Liver (tissue), 3 donors: ENCODE measurements at regions not wholly inside any gene's neighbourhood (a gene's known extent, or its start where the extent isn't known, plus 50 kb on each side); places are given as distances from the start of the nearest gene placed in this dataset.

ENCODE experiments used
- CTCF ChIP-seq: fragments of 150-350 bp; IDR thresholded peaks from 2 replicates; pipeline ENCODE4 v1.5.1; 2017; ENCODE audit warnings: improper control_type of control experiment, low read depth, low read length; ENCODE audit not compliant: missing input control
- GABPA ChIP-seq, 2 donors: IDR thresholded peaks in 1 of 2; conservative IDR thresholded peaks in 1 of 2; 2 replicates each; pipeline ENCODE4 v1.6.1; 2016; ENCODE audit warnings: antibody characterized with exemption in 2 of 2, mild to moderate bottlenecking in 1 of 2, moderate library complexity in 1 of 2
- HNF4G ChIP-seq: IDR thresholded peaks from 2 replicates; pipeline ENCODE4 v1.6.1; 2016; ENCODE audit warnings: antibody characterized with exemption
- JUND ChIP-seq, 2 donors: IDR thresholded peaks; 2 replicates each; pipeline ENCODE4 v1.6.1; 2016; ENCODE audit warnings: antibody characterized with exemption in 2 of 2
- MAX ChIP-seq: IDR thresholded peaks from 2 replicates; pipeline ENCODE4 v1.6.1; 2016; ENCODE audit warnings: antibody characterized with exemption
- RAD21 ChIP-seq, 2 donors: IDR thresholded peaks; 2 replicates each; pipeline ENCODE4 v1.6.1; 2016; ENCODE audit warnings: antibody characterized with exemption in 2 of 2, mild to moderate bottlenecking in 2 of 2
- REST ChIP-seq: IDR thresholded peaks from 2 replicates; pipeline ENCODE4 v1.6.1; 2016; ENCODE audit warnings: antibody characterized with exemption, mild to moderate bottlenecking
- SP1 ChIP-seq: IDR thresholded peaks from 2 replicates; pipeline ENCODE4 v1.6.1; 2018; ENCODE audit warnings: antibody characterized with exemption, mild to moderate bottlenecking
- TAF1 ChIP-seq: conservative IDR thresholded peaks from 2 replicates; pipeline ENCODE4 v1.6.1; 2016; ENCODE audit warnings: antibody characterized with exemption, mild to moderate bottlenecking
- YY1 ChIP-seq: IDR thresholded peaks from 2 replicates; pipeline ENCODE4 v1.6.1; 2016; ENCODE audit warnings: antibody characterized with exemption, mild to moderate bottlenecking
- ZBTB33 ChIP-seq: IDR thresholded peaks from 2 replicates; pipeline ENCODE4 v1.6.1; 2016; ENCODE audit warnings: antibody characterized with exemption
- donor health status: healthy.
- donor health status: healthy.

GRCh38 chr4:81650606-81651242 is 179.0 kb upstream of the RASGEF1B start:
- TF ChIP-seq CTCF (no peak), RAD21 (IDR thresholded peaks at IDR 0.05) (peak; percentile 46 to 68), MAX (peak; percentile 70), GABPA (IDR thresholded peaks at IDR 0.05 in 1 of 2, conservative IDR thresholded peaks at IDR 0.05 in 1 of 2) (no peak), JUND (IDR thresholded peaks at IDR 0.05) (peak; percentile 77 to 80), REST (no peak), ZBTB33 (peak; percentile 46), YY1 (peak; percentile 65), TAF1 (no peak), SP1 (peak; percentile 61), HNF4G (peak; percentile 8)
